HL-60 (cell line): ENCODE measurements at regions not wholly inside any gene's neighbourhood (a gene's known extent, or its start where the extent isn't known, plus 50 kb on each side); places are given as distances from the start of the nearest gene placed in this dataset.
A peak's percentile ranks its signal among the peaks of the same experiment; 100 is the strongest.

Source experiments
- DNase-seq, 2 experiments: peaks; one replicate each; pipeline ENCODE4 v3.0.0-alpha.2; 2010 to 2020; ENCODE audit warnings: low read depth in 1 of 2, low spot score in 1 of 2
- H3K27ac ChIP-seq: fragments of 250-450 bp; sonication (Bioruptor Pico); replicated peaks from 2 replicates; pipeline ENCODE4 v1.5.1; 2020; ENCODE audit warnings: mild to moderate bottlenecking, moderate library complexity
- H3K27me3 ChIP-seq: fragments of 250-450 bp; sonication (Bioruptor Pico); 2 replicates; pipeline ENCODE4 v1.5.1; 2021; ENCODE audit warnings: mild to moderate bottlenecking, moderate library complexity; ENCODE audit not compliant: insufficient read depth, poor library complexity, severe bottlenecking
- H3K4me3 ChIP-seq: replicated peaks from 2 replicates; pipeline ENCODE4 v1.5.1; 2011; ENCODE audit warnings: mild to moderate bottlenecking, control low read depth, low read length; ENCODE audit not compliant: insufficient read depth
- GABPA ChIP-seq: IDR thresholded peaks from 2 replicates; pipeline ENCODE4 v1.6.1; 2012; ENCODE audit warnings: low read depth
- POLR2AphosphoS5 ChIP-seq: IDR thresholded peaks from 2 replicates; pipeline ENCODE4 v1.6.1; 2012; ENCODE audit warnings: low read depth
- SPI1 ChIP-seq: IDR thresholded peaks from 2 replicates; pipeline ENCODE4 v1.6.1; 2012; ENCODE audit warnings: low read depth, mild to moderate bottlenecking, borderline replicate concordance
- TF ChIP-seq, protein P1 (sequence below): IDR thresholded peaks from one replicate; pipeline ENCODE4 v1.5.1; 2011; ENCODE audit warnings: low read length, control low read depth, inconsistent platforms; ENCODE audit not compliant: insufficient read depth
- TF ChIP-seq, protein P2 (sequence below): IDR thresholded peaks from 2 replicates; pipeline ENCODE4 v1.6.1; 2012; ENCODE audit warnings: low read depth; ENCODE audit not compliant: insufficient replicate concordance

DNA sequence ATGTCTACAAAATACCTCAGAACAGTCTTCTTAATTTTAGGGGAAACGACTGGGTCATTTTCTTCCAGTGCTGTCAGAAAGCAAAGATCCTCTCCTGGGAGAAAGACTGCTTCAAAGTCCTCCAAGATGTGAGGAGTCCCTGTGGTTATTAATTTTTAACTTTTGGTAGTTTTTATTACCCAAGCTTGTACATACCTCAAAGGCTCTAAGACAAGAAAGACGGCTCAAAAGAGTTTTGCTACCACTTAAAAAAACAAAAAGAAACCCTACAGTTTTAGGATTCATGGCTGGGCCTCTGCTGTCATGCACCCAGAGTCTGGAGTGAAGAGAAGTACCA is 56.1 kb upstream of the APCDD1L start:
- Histone ChIP-seq H3K27me3 (peaks cover 4% of the 10 kb centered on the region), H3K4me3 (no peak overlapping the region), H3K27ac (no peak overlapping the region)
- DNase-seq = no peak
- TF ChIP-seq POLR2AphosphoS5 (no peak), GABPA (no peak), SPI1 (no peak)
- TF ChIP-seq, protein P1, sequence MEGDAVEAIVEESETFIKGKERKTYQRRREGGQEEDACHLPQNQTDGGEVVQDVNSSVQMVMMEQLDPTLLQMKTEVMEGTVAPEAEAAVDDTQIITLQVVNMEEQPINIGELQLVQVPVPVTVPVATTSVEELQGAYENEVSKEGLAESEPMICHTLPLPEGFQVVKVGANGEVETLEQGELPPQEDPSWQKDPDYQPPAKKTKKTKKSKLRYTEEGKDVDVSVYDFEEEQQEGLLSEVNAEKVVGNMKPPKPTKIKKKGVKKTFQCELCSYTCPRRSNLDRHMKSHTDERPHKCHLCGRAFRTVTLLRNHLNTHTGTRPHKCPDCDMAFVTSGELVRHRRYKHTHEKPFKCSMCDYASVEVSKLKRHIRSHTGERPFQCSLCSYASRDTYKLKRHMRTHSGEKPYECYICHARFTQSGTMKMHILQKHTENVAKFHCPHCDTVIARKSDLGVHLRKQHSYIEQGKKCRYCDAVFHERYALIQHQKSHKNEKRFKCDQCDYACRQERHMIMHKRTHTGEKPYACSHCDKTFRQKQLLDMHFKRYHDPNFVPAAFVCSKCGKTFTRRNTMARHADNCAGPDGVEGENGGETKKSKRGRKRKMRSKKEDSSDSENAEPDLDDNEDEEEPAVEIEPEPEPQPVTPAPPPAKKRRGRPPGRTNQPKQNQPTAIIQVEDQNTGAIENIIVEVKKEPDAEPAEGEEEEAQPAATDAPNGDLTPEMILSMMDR = no peak
- TF ChIP-seq, protein P2, sequence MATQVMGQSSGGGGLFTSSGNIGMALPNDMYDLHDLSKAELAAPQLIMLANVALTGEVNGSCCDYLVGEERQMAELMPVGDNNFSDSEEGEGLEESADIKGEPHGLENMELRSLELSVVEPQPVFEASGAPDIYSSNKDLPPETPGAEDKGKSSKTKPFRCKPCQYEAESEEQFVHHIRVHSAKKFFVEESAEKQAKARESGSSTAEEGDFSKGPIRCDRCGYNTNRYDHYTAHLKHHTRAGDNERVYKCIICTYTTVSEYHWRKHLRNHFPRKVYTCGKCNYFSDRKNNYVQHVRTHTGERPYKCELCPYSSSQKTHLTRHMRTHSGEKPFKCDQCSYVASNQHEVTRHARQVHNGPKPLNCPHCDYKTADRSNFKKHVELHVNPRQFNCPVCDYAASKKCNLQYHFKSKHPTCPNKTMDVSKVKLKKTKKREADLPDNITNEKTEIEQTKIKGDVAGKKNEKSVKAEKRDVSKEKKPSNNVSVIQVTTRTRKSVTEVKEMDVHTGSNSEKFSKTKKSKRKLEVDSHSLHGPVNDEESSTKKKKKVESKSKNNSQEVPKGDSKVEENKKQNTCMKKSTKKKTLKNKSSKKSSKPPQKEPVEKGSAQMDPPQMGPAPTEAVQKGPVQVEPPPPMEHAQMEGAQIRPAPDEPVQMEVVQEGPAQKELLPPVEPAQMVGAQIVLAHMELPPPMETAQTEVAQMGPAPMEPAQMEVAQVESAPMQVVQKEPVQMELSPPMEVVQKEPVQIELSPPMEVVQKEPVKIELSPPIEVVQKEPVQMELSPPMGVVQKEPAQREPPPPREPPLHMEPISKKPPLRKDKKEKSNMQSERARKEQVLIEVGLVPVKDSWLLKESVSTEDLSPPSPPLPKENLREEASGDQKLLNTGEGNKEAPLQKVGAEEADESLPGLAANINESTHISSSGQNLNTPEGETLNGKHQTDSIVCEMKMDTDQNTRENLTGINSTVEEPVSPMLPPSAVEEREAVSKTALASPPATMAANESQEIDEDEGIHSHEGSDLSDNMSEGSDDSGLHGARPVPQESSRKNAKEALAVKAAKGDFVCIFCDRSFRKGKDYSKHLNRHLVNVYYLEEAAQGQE = no peak

DNA sequence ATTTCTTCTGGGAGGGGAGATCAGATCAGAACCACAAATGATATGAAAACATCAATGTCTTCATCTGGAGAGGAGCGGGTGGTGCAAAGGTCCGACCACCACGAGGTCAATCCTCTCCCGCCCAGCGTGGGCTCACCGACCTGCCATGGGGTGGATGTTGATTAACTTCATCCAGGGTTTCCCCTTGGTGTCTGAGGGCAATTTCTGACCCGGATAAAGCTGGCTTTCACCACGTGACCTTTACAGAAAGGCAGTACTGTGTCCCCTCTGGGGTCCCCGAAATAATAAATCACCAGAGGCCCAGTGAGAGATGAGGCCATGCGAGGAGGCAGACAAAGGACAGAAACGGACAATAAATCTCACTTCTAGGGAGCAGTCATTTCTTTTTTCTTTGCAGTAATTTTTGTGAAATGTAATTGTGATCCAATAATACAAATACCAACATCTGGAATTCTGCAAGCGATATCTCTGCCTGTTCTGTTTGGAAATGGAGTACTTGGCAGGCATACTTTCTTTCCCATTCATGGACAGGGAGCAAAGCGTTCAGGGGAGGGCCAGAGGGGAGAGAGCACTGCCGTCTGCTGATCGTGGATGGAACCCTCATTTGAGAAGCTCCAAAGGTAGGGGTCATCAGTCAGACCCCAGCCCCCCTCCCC is 55.1 kb upstream of the APCDD1L start:
- TF ChIP-seq GABPA (no peak), POLR2AphosphoS5 (no peak), SPI1 (no peak)
- TF ChIP-seq, protein P1 = no peak
- TF ChIP-seq, protein P2 = no peak
- no peak overlapping the region for H3K4me3 ChIP-seq
- H3K27me3 ChIP-seq = peaks cover 4% of the 10 kb centered on the region
- no peak for DNase-seq
- H3K27ac ChIP-seq = no peak overlapping the region

DNA sequence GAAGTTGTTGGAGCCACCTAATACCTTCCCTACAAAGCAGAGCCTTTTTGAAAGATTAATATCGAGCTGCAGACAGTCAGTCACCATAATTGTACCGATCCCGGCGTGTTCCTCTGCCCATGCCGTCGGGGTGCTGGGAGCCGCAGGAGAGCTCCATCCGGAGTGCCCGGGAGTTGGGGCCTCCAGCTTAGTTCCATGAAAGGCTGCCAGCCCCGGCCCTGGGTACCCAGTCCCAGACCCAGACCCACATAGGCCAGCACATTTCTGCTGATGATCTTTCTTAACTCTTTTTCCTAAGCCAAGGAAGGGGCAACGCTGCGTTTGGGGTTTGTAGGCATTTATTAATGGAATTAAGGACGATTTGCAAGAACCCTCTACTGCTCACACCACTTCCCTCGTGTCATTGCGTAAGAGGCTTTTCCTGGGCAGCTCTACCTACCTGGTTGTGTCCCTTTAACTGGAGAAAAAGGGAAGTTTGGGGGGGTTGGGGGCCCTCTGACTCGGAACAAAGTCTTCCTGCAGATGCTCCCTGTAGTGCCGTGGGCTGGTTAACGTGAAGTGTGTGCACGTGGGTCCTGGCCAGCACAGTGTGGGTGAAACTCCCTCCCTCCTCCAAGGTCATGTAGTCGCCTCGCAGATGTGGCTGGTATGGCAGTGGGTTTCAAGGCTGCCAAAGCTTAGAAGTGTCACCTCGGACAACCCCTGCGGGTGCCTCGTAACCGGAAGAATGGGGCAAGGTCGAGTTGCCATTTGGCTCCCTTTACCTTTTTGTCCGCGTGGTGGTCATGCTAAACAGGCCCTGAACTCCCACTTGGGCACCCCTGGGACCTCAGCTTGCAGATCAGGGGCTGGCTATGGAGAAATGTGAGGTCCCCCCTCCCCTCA is 54.3 kb upstream of the APCDD1L start:
- Histone ChIP-seq H3K27ac (no peak overlapping the region), H3K4me3 (no peak overlapping the region), H3K27me3 (peaks cover 4% of the 10 kb centered on the region)
- DNase-seq = peak in 1 of 2 experiments; percentile 53
- TF ChIP-seq, protein P1 = no peak
- no peak for TF ChIP-seq POLR2AphosphoS5
- TF ChIP-seq, protein P2 = no peak
- no peak for TF ChIP-seq GABPA
- no peak for TF ChIP-seq SPI1
